ENCODE measurements at regions not wholly inside any gene's neighbourhood (a gene's known extent, or its start where the extent isn't known, plus 50 kb on each side); places are given as distances from the start of the nearest gene placed in this dataset.

GRCh38 chr12:63457857-63458256 is 210.4 kb downstream of the DPY19L2 start (continued):
- TF ChIP-seq ZMAT4 (CRISPR knock-in tag; IDR thresholded peaks at IDR 0.05) (no peak), CDX4 (CRISPR knock-in tag; IDR thresholded peaks at IDR 0.05; ENCODE audit: borderline replicate concordance) (no peak), FOXP1 (CRISPR knock-in tag; IDR thresholded peaks at IDR 0.05; ENCODE audit: borderline replicate concordance) (no peak), TEAD1 (CRISPR knock-in tag; IDR thresholded peaks at IDR 0.05) (no peak), FOXJ3 (CRISPR knock-in tag; IDR thresholded peaks at IDR 0.05; ENCODE audit: borderline replicate concordance) (no peak), SP1 (CRISPR knock-in tag; conservative IDR thresholded peaks at IDR 0.05) (no peak), CREM (CRISPR knock-in tag; IDR thresholded peaks at IDR 0.05) (no peak), ATF6 (CRISPR knock-in tag; IDR thresholded peaks at IDR 0.05) (no peak)

GRCh38 chr12:63457428-63457827 is 210.9 kb downstream of the DPY19L2 start:
- Mint-ChIP-seq H3K27ac (no peak overlapping the region), H3K4me1 (0 out of 2 replicates have a peak, but pooled peaks cover 8% of the 10 kb centered on the region), H3K27me3 (ENCODE audit: low read depth) (no peaks in the 10 kb centered on the region), H3K9me3 (peaks cover 11% of the 10 kb centered on the region), H3K4me3 (no peak overlapping the region), H3K36me3 (no peaks in the 10 kb centered on the region)
- TF ChIP-seq GABPB1 (CRISPR knock-in tag; IDR thresholded peaks at IDR 0.05): no peak
- no peak for ATAC-seq
- POLR2A ChIA-PET: no interaction called here
- no peak for DNase-seq (ENCODE audit: low spot score)
- CTCF ChIA-PET: no interaction called here

GRCh38 chr12:63450816-63451215 is 217.5 kb downstream of the DPY19L2 start:
- Mint-ChIP-seq H3K27ac (no peak overlapping the region), H3K27me3 (ENCODE audit: low read depth) (no peaks in the 10 kb centered on the region), H3K4me3 (no peak overlapping the region), H3K9me3 (no peaks in the 10 kb centered on the region), H3K4me1 (peaks cover 6% of the 10 kb centered on the region), H3K36me3 (no peaks in the 10 kb centered on the region)
- DNase-seq (ENCODE audit: low spot score): no peak
- ChIA-PET POLR2A (no interaction called here), CTCF (no interaction called here)
- no peak for ATAC-seq
- TF ChIP-seq CTCF (IDR thresholded peaks at IDR 0.05) (no peak), MYBL2 (CRISPR knock-in tag; IDR thresholded peaks at IDR 0.05) (no peak), NFYB (CRISPR knock-in tag; conservative IDR thresholded peaks at IDR 0.05; ENCODE audit: low read depth) (no peak), ZSCAN18 (CRISPR knock-in tag; IDR thresholded peaks at IDR 0.05) (no peak), CREB1 (CRISPR knock-in tag; IDR thresholded peaks at IDR 0.05) (no peak), ZNF532 (CRISPR knock-in tag; IDR thresholded peaks at IDR 0.05; ENCODE audit: borderline replicate concordance) (no peak), ZNF121 (CRISPR knock-in tag; IDR thresholded peaks at IDR 0.05) (no peak), SP1 (CRISPR knock-in tag; conservative IDR thresholded peaks at IDR 0.05) (no peak), ZNF396 (CRISPR knock-in tag; IDR thresholded peaks at IDR 0.05; ENCODE audit: borderline replicate concordance) (no peak), AR (CRISPR knock-in tag; IDR thresholded peaks at IDR 0.05) (no peak), JUN (CRISPR knock-in tag; IDR thresholded peaks at IDR 0.05) (no peak), TEAD1 (CRISPR knock-in tag; IDR thresholded peaks at IDR 0.05) (no peak), CDX4 (CRISPR knock-in tag; IDR thresholded peaks at IDR 0.05; ENCODE audit: borderline replicate concordance) (no peak), RORB (CRISPR knock-in tag; IDR thresholded peaks at IDR 0.05) (no peak)

Data from WTC11 (cell line).